Kidney (tissue), 13 donors: ENCODE measurements at regions not wholly inside any gene's neighbourhood (a gene's known extent, or its start where the extent isn't known, plus 50 kb on each side); places are given as distances from the start of the nearest gene placed in this dataset.

Experiments used
- DNase-seq, 5 donors: peaks; one replicate each; pipeline ENCODE4 v3.0.0-alpha.2; 2013 to 2020
- FAIRE-seq: peaks from 2 replicates; lab custom pipeline; 2012; peaks lifted over from hg19 to GRCh38; lab: Jason Lieb, UNC
- H3K27ac ChIP-seq, 2 donors: one replicate each; pipeline ENCODE4 v1.7.0; 2013; ENCODE audit warnings: low read depth in 2 of 2, low read length in 2 of 2, inconsistent platforms in 1 of 2
- H3K27me3 ChIP-seq: one replicate; pipeline ENCODE4 v1.7.1; 2013; ENCODE audit warnings: low read length, inconsistent platforms; ENCODE audit not compliant: control insufficient read depth, insufficient read depth
- H3K36me3 ChIP-seq, 3 donors: one replicate each; pipeline versions ENCODE4 v1.7.0 to v1.7.1; 2013; ENCODE audit warnings: low read length in 3 of 3, control low read depth in 1 of 3, inconsistent platforms in 1 of 3; ENCODE audit not compliant: insufficient read depth in 3 of 3, control insufficient read depth in 2 of 3
- H3K4me1 ChIP-seq, 3 donors: one replicate each; pipeline versions ENCODE4 v1.7.0 to v1.7.1; 2013; ENCODE audit warnings: low read length in 3 of 3, inconsistent platforms in 1 of 3, low read depth in 1 of 3; ENCODE audit not compliant: control insufficient read depth in 2 of 3, insufficient read depth in 2 of 3
- H3K4me3 ChIP-seq, 3 donors: one replicate each; pipeline versions ENCODE4 v1.7.0 to v1.8.1; 2013; ENCODE audit warnings: low read length in 3 of 3, control low read depth in 1 of 3, inconsistent platforms in 1 of 3
- H3K9ac ChIP-seq, 3 donors: one replicate each; pipeline versions ENCODE4 v1.7.0 to v1.7.1; 2013; ENCODE audit warnings: low read length in 3 of 3, control low read depth in 1 of 3, inconsistent platforms in 1 of 3
- H3K9me3 ChIP-seq, 3 donors: one replicate each; pipeline versions ENCODE4 v1.7.0 to v1.7.1; 2013; ENCODE audit warnings: low read length in 3 of 3, control low read depth in 1 of 3, inconsistent platforms in 1 of 3; ENCODE audit not compliant: control insufficient read depth in 2 of 3, insufficient read depth in 1 of 3
- intact Hi-C: fragments of 100-400 bp; cut with DNase I; formaldehyde crosslinking; loops from one replicate; pipeline ENCODE4 v1.11.1; 2022
- TF ChIP-seq, protein P1 (sequence below): IDR thresholded peaks from 3 replicates; pipeline ENCODE4 v1.5.1; 2012; ENCODE audit warnings: mild to moderate bottlenecking, moderate library complexity, borderline replicate concordance; ENCODE audit not compliant: insufficient read depth; ENCODE audit errors: extremely low read depth
- donor health status: control.
- donor health status: control.
- donor health status: control.
- donor health status: control.
- donor health status: control.
- donor health status: DM: yes; HTN: yes; CAD: no.
- donor health status: Normal renal cell carcinoma (clear cell type).

DNA sequence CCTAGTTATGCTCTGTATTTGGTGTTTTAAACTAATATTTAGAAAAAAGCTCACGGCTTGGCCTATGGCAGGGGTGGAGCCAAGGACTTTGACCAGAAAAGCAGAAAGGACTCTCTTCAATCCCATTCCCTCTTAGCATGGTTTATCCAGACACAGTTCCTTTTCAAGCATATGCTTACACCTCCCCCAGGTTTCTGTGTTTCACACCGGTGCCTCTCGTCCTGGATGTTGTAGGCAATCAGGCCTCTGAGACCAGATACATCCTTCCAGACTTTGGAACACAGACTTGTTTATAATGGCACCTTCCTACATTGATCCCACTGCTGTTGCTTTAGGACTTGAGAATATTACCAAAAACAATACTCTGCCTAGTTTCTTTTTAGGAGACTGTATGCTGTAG lies 440.5 kb upstream of the ARPP21 start:
- no peak for FAIRE-seq

GRCh38 chr3:35200056-35200455 lies 439.3 kb upstream of the ARPP21 start:
- no peak for DNase-seq
- Histone ChIP-seq H3K27me3 (no peaks in the 10 kb centered on the region), H3K36me3 (no peaks in the 10 kb centered on the region), H3K4me1 (no peaks in the 10 kb centered on the region), H3K27ac (no peak overlapping the region), H3K9me3 (no peaks in the 10 kb centered on the region), H3K9ac (no peak overlapping the region), H3K4me3 (no peak overlapping the region)
- intact Hi-C loops, result no loop called here
- TF ChIP-seq, protein P1, sequence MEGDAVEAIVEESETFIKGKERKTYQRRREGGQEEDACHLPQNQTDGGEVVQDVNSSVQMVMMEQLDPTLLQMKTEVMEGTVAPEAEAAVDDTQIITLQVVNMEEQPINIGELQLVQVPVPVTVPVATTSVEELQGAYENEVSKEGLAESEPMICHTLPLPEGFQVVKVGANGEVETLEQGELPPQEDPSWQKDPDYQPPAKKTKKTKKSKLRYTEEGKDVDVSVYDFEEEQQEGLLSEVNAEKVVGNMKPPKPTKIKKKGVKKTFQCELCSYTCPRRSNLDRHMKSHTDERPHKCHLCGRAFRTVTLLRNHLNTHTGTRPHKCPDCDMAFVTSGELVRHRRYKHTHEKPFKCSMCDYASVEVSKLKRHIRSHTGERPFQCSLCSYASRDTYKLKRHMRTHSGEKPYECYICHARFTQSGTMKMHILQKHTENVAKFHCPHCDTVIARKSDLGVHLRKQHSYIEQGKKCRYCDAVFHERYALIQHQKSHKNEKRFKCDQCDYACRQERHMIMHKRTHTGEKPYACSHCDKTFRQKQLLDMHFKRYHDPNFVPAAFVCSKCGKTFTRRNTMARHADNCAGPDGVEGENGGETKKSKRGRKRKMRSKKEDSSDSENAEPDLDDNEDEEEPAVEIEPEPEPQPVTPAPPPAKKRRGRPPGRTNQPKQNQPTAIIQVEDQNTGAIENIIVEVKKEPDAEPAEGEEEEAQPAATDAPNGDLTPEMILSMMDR, result no peak
- no peak for FAIRE-seq

More for the DNA sequence above, 440.5 kb upstream of the ARPP21 start:
- Histone ChIP-seq H3K9me3 (no peaks in the 10 kb centered on the region), H3K4me3 (no peak overlapping the region), H3K27me3 (no peaks in the 10 kb centered on the region), H3K9ac (no peak overlapping the region), H3K27ac (no peak overlapping the region), H3K36me3 (no peaks in the 10 kb centered on the region), H3K4me1 (no peaks in the 10 kb centered on the region)
- intact Hi-C loops, result no loop called here
- DNase-seq, result peak in 1 of 5 donors; percentile 25
- TF ChIP-seq, protein P1, result no peak

DNA sequence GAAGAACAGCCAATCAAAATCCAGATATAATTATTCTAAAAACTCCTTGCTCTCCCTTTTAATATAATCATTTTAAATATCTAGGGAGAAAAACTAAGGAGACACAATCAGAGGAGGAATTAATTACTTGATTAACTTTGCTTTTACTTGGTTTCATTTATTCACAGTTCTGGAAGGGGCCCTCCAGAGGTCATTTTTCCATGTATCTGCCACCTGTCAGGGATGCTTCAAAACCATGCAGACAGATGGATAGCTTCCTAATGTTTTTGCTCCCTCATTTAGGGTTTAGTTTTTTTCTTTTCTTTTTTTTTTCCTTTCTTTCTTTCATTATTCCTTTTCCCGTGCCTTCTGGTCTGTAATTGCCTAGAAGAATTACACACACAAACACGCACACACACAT lies 438.1 kb upstream of the ARPP21 start:
- no peaks in the 10 kb centered on the region for H3K36me3 ChIP-seq
- H3K9me3 ChIP-seq, result no peaks in the 10 kb centered on the region
- H3K27ac ChIP-seq, result no peak overlapping the region
- no peak for DNase-seq
- H3K4me1 ChIP-seq, result no peaks in the 10 kb centered on the region
- intact Hi-C loops, result no loop called here
- no peak overlapping the region for H3K4me3 ChIP-seq
- no peaks in the 10 kb centered on the region for H3K27me3 ChIP-seq
- TF ChIP-seq, protein P1, result no peak
- FAIRE-seq, result no peak
- no peak overlapping the region for H3K9ac ChIP-seq
